ENCODE measurements at regions not wholly inside any gene's neighbourhood (a gene's known extent, or its start where the extent isn't known, plus 50 kb on each side); places are given as distances from the start of the nearest gene placed in this dataset.

DNA sequence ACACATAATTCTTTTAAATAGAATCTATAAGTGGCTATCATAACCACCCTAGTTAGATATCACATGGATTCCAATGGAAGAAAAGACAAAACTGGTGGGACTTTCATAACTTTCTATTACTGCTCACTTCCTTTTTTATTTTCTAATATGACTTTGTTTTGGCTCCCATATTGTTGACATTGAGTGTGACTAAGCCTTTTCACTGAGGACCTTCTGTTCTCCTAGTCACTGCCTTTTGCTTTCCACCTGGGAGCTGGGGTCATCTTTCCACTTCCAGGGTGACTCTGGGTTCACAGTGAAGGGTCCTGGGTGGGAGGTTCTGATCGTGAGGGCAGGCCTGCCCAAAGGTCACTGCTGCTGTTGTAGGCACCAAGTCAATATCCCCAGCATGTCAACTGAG, 275.8 kb downstream of the TGFB2 start:
- 81 to 85% methylated on average over 1 of the region's 1 CpG for WGBS, 2 donors
- no peak overlapping the region for H3K27ac ChIP-seq
- no peaks in the 10 kb centered on the region for H3K36me3 ChIP-seq
- no peak overlapping the region for H3K4me3 ChIP-seq
- DNase-seq (no peak), ATAC-seq (ENCODE audit: low FRiP score in 2 of 2) (no peak)
- peaks cover 0 to 3% (median 0%) of the 10 kb centered on the region in 4 donors for H3K4me1 ChIP-seq
- no peaks in the 10 kb centered on the region for H3K9me3 ChIP-seq
- no peaks in the 10 kb centered on the region for H3K27me3 ChIP-seq
- TF ChIP-seq POLR2A (IDR thresholded peaks at IDR 0.05) (no peak), POLR2AphosphoS5 (IDR thresholded peaks at IDR 0.05) (no peak), EP300 (IDR thresholded peaks at IDR 0.05) (no peak)
- TF ChIP-seq, protein P1, sequence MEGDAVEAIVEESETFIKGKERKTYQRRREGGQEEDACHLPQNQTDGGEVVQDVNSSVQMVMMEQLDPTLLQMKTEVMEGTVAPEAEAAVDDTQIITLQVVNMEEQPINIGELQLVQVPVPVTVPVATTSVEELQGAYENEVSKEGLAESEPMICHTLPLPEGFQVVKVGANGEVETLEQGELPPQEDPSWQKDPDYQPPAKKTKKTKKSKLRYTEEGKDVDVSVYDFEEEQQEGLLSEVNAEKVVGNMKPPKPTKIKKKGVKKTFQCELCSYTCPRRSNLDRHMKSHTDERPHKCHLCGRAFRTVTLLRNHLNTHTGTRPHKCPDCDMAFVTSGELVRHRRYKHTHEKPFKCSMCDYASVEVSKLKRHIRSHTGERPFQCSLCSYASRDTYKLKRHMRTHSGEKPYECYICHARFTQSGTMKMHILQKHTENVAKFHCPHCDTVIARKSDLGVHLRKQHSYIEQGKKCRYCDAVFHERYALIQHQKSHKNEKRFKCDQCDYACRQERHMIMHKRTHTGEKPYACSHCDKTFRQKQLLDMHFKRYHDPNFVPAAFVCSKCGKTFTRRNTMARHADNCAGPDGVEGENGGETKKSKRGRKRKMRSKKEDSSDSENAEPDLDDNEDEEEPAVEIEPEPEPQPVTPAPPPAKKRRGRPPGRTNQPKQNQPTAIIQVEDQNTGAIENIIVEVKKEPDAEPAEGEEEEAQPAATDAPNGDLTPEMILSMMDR (IDR thresholded peaks at IDR 0.05), result no peak

DNA sequence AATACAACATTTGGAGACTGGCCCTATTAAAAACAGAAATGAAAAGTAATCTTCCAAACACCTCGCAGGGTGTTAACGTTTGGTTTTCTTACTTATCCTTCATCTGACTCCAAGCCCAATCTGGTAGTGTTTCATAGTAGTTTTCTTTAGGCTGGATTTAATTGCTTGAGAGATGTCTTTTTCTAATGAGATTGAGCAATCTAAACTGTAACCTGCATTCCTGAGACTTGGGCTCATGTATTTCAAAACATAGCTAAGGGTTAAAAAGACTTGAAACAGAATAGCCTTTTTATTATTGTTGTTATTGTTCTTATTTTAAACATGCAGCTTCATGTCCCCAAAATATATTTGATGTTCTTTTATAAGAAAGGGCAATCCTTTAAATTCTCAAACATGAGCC, 278.9 kb downstream of the TGFB2 start:
- DNase-seq, result no peak
- no peak for ATAC-seq (ENCODE audit: low FRiP score in 2 of 2)
- peaks cover 0 to 3% (median 0%) of the 10 kb centered on the region in 4 donors for H3K4me1 ChIP-seq
- 83 to 93% methylated on average over 2 of the region's 2 CpGs for WGBS, 2 donors
- H3K27me3 ChIP-seq, result no peaks in the 10 kb centered on the region
- H3K4me3 ChIP-seq, result no peak overlapping the region
- H3K27ac ChIP-seq, result no peak overlapping the region
- TF ChIP-seq EP300 (IDR thresholded peaks at IDR 0.05), result no peak
- H3K36me3 ChIP-seq, result no peaks in the 10 kb centered on the region
- H3K9me3 ChIP-seq, result no peaks in the 10 kb centered on the region

DNA sequence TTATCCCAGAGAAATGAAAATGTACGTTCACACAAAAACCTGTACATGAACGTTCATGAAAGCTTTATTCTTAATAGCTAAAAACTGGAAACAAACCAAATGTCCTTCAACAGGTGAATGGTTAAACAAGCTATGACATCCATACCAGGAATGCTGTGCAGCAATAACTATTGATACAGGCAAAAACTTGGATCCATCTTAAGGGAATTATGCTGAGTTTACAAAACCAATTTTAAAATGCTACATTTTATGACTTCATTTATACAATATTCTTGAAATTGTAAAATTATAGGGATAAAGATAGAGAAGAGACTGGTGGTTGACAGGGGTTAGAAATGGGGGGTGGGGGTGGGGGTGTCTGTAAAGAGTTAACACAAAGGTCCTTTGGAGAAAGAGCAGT, 280.3 kb downstream of the TGFB2 start:
- no peaks in the 10 kb centered on the region for H3K27me3 ChIP-seq
- 47 to 51% methylated on average over 2 of the region's 2 CpGs for WGBS, 2 donors
- peaks cover 0 to 3% (median 0%) of the 10 kb centered on the region in 4 donors for H3K4me1 ChIP-seq
- TF ChIP-seq POLR2A (IDR thresholded peaks at IDR 0.05) (no peak), EP300 (IDR thresholded peaks at IDR 0.05) (no peak), POLR2AphosphoS5 (IDR thresholded peaks at IDR 0.05) (no peak)
- TF ChIP-seq, protein P1 (IDR thresholded peaks at IDR 0.05), result no peak
- H3K27ac ChIP-seq, result no peak overlapping the region
- no peak overlapping the region for H3K4me3 ChIP-seq
- H3K9me3 ChIP-seq, result no peaks in the 10 kb centered on the region
- ATAC-seq (ENCODE audit: low FRiP score in 2 of 2) (no peak), DNase-seq (no peak)
- no peaks in the 10 kb centered on the region for H3K36me3 ChIP-seq

DNA sequence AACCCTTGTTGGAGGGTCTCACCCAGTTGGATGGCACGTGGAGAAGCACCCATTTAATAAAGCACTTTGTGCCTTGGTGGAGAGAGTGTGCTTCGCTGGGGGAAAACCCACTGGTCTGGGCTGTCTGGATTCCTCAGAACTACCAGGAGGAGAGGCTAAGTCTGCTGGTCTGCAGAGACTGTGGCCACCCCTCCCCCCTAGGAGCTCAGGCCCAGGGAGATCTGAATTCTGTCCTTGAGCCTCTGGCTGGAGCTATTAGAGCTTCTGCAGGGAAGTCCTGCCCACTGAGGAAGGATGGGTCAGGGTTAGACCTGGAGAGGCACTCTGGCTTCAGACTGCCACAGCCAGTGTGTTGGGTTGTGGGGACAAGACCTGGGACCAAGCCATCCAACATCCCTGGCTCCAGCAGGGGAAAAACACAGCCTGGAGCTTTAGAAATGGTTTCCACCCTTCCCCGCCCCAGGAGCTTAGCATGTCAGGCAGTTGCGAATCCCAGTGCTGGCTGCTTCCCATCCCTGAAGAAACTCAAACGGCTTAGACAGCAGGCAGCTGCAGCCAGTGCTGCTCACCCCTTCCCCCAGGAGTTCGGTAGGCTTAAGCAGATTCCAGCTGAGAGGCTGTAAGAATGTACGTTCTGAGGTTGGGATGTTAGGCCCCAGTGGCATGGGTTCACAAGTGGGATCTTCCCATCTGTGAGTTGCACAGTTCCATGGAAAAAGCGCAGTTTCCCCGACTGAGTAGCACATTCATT, 288.3 kb downstream of the TGFB2 start:
- no peak for DNase-seq
- Histone ChIP-seq H3K27me3 (no peaks in the 10 kb centered on the region), H3K4me3 (no peak overlapping the region), H3K36me3 (no peaks in the 10 kb centered on the region), H3K9me3 (peaks cover 0 to 4% (median 0%) of the 10 kb centered on the region in 4 donors), H3K27ac (no peak overlapping the region), H3K4me1 (no peaks in the 10 kb centered on the region)
- no peak for ATAC-seq (ENCODE audit: low FRiP score in 2 of 2)
- TF ChIP-seq POLR2AphosphoS5 (IDR thresholded peaks at IDR 0.05), result no peak
- TF ChIP-seq, protein P1 (IDR thresholded peaks at IDR 0.05), result no peak
- TF ChIP-seq EP300 (IDR thresholded peaks at IDR 0.05), result no peak
- TF ChIP-seq POLR2A (IDR thresholded peaks at IDR 0.05), result no peak
- WGBS, 2 donors, result 89 to 92% methylated on average over 7 to 9 of the region's 9 CpGs

DNA sequence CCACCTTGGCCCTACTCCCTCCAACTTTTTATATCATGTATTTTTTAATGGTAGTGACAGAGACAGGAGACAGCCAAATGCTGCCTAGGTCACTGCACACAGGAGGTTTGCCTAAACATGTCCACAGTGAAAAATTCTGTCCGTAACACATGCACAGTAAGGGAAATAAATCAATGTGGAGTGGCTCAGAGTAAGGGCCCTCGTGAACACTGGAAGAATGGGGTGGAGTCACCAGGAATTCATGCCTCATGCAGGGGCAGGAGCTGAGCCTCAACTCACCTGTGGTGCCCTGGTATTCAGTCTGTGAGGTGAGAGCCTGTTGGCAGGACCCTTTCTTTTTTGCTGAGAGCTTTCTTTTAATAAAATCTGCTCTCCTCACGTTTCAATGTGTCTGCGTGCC, 289.1 kb downstream of the TGFB2 start:
- Histone ChIP-seq H3K4me1 (no peaks in the 10 kb centered on the region), H3K27ac (no peak overlapping the region), H3K27me3 (no peaks in the 10 kb centered on the region), H3K4me3 (no peak overlapping the region), H3K9me3 (peaks cover 0 to 4% (median 0%) of the 10 kb centered on the region in 4 donors), H3K36me3 (no peaks in the 10 kb centered on the region)
- ATAC-seq (ENCODE audit: low FRiP score in 2 of 2) (no peak), DNase-seq (peak in 1 of 2 donors; percentile 29)
- TF ChIP-seq EP300 (IDR thresholded peaks at IDR 0.05) (no peak), POLR2A (IDR thresholded peaks at IDR 0.05) (no peak), POLR2AphosphoS5 (IDR thresholded peaks at IDR 0.05) (no peak)
- TF ChIP-seq, protein P1 (IDR thresholded peaks at IDR 0.05), result no peak
- WGBS, 2 donors, result 69 to 77% methylated on average over 4 of the region's 4 CpGs

All from upper lobe of left lung (tissue), 6 donors.